ENCODE measurements at regions not wholly inside any gene's neighbourhood (a gene's known extent, or its start where the extent isn't known, plus 50 kb on each side); places are given as distances from the start of the nearest gene placed in this dataset.

DNA sequence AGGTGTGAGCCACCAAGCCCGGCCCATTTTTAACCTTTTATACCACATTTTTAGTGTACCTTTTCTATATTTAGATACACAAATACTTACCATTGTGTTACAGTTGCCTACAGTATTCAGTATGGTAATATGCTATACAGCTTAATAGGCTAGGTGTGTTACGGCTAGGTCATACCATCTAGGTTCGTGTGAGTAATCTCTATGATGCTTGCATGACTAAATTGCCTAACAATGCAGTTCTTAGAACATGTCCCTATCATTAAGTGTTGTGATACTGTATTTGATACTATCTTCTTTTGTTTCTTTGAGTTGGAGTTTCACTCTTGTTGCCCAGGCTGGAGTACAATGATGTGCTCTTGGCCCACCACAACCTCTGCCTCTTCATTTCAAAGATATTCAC, 387.7 kb upstream of the SASH1 start:
- TF ChIP-seq CTCF (IDR thresholded peaks at IDR 0.05), result no peak
- no peak for TF ChIP-seq POLR2A (IDR thresholded peaks at IDR 0.05)
